OCI-LY3 (cell line): ENCODE measurements at regions not wholly inside any gene's neighbourhood (a gene's known extent, or its start where the extent isn't known, plus 50 kb on each side); places are given as distances from the start of the nearest gene placed in this dataset.

Experiments
- EZH2phosphoT487 ChIP-seq: fragments of 200-600 bp; shearing (Covaris generic); IDR thresholded peaks from 2 replicates; pipeline ENCODE4 v1.6.1; 2018; ENCODE audit warnings: antibody characterized with exemption, mixed run types, low read depth
- TF ChIP-seq, protein P1 (sequence below): fragments of 200-600, 300-600 bp; sonication (generic); IDR thresholded peaks from 2 replicates; pipeline ENCODE4 v1.5.1; 2014; ENCODE audit warnings: antibody characterized with exemption, low read length, low read depth

DNA sequence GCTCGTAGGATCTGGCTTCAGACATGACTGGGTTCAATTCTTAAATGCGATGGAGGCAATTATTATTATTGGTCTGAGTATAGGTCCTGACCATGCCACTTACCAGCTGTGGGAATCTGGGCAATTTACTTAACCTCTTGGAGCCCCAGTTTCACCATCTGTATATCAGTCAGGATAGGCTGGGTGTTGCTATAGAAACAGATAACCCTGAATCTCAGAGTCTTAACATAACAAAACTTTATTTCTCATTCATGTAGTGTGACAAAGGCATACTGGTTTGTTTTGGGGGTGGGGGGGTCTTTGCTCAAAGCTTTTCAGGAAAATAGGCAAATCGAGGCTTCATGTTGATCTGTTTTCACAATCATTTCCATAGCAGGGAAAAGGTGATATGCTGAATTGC lies 199.6 kb upstream of the SRRM4 start:
- TF ChIP-seq, protein P1, sequence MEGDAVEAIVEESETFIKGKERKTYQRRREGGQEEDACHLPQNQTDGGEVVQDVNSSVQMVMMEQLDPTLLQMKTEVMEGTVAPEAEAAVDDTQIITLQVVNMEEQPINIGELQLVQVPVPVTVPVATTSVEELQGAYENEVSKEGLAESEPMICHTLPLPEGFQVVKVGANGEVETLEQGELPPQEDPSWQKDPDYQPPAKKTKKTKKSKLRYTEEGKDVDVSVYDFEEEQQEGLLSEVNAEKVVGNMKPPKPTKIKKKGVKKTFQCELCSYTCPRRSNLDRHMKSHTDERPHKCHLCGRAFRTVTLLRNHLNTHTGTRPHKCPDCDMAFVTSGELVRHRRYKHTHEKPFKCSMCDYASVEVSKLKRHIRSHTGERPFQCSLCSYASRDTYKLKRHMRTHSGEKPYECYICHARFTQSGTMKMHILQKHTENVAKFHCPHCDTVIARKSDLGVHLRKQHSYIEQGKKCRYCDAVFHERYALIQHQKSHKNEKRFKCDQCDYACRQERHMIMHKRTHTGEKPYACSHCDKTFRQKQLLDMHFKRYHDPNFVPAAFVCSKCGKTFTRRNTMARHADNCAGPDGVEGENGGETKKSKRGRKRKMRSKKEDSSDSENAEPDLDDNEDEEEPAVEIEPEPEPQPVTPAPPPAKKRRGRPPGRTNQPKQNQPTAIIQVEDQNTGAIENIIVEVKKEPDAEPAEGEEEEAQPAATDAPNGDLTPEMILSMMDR = no peak
- no peak for TF ChIP-seq EZH2phosphoT487
